K562 (cell line): ENCODE measurements at regions not wholly inside any gene's neighbourhood (a gene's known extent, or its start where the extent isn't known, plus 50 kb on each side); places are given as distances from the start of the nearest gene placed in this dataset.

ENCODE experiments used
- ATAC-seq: fragments of 200-7000 bp; cut with Tn5 transposase; 3 replicates; pipeline ENCODE4 v1.9.1; 2020; ENCODE audit warnings: moderate library complexity
- BruUV-seq: library from RNA; stranded (reverse); fragments of 400-500 nt; replicated peaks from 2 replicates; lab custom pipeline; 2021; lab: Mats Ljungman, UMichigan
- CTCF ChIA-PET: fragments of 300-600 bp; formaldehyde crosslinking; extraction: SDS; loops from one replicate; lab custom pipeline; 2021; ENCODE audit warnings: low intra/inter-chr PET ratio; lab: Yijun Ruan, JAX
- POLR2A ChIA-PET: fragments of 300-600, 350-650 bp; sonication (Branson Sonifier 250); formaldehyde crosslinking; extraction: SDS; loops from one replicate; lab custom pipeline; 2021; ENCODE audit warnings: antibody characterized with exemption, inconsistent platforms; lab: Yijun Ruan, JAX
- DNase-seq, 4 experiments: peaks; one replicate each; pipeline versions ENCODE4 v3.0.0 to v3.0.0-alpha.2; 2011 to 2018; ENCODE audit warnings: low spot score in 3 of 4, mixed read lengths in 3 of 4; ENCODE audit errors: extremely low read depth in 1 of 4
- FAIRE-seq: peaks from 2 replicates; lab custom pipeline; 2011; peaks lifted over from hg19 to GRCh38; lab: Jason Lieb, UNC
- H2AFZ ChIP-seq: 2 replicates; pipeline ENCODE4 v1.6.0; 2011; ENCODE audit warnings: low read depth, low read length, control low read depth, inconsistent platforms
- H3K27ac ChIP-seq: fragments of 200-600 bp; 3 replicates; pipeline ENCODE4 v1.8.0; 2011; ENCODE audit warnings: low read depth, mild to moderate bottlenecking, control low read depth, inconsistent platforms, low read length, moderate library complexity, mixed read lengths; ENCODE audit errors: extremely low read depth
- H3K27me3 ChIP-seq, 2 experiments: fragments of 300-600 bp in 1 of 2; 2 replicates in 1 of 2; 3 replicates in 1 of 2; pipeline versions ENCODE4 v1.6.0 to v1.8.0; 2011; ENCODE audit warnings: inconsistent platforms in 2 of 2, low read length in 2 of 2, mild to moderate bottlenecking in 1 of 2, mixed read lengths in 1 of 2, moderate library complexity in 1 of 2; ENCODE audit not compliant: control insufficient read depth in 2 of 2, insufficient read depth in 2 of 2
- H3K36me3 ChIP-seq: fragments of 300-600 bp; 3 replicates; pipeline ENCODE4 v1.8.0; 2011; ENCODE audit warnings: mild to moderate bottlenecking, low read length, inconsistent platforms; ENCODE audit not compliant: control insufficient read depth, insufficient read depth
- H3K4me1 ChIP-seq, 2 experiments: fragments of 200-600 bp in 1 of 2; replicated peaks in 1 of 2; 2 replicates in 1 of 2; 3 replicates in 1 of 2; pipeline versions ENCODE4 v1.5.1 to v1.8.0; 2011; ENCODE audit warnings: inconsistent platforms in 2 of 2, low read length in 2 of 2, mild to moderate bottlenecking in 1 of 2, mixed read lengths in 1 of 2, moderate library complexity in 1 of 2; ENCODE audit not compliant: control insufficient read depth in 2 of 2, insufficient read depth in 2 of 2
- H3K4me2 ChIP-seq: 2 replicates; pipeline ENCODE4 v1.6.1; 2011; ENCODE audit warnings: low read length, control low read depth, inconsistent platforms, mixed read lengths; ENCODE audit not compliant: insufficient read depth
- H3K4me3 ChIP-seq: fragments of 200-600 bp; sonication (generic), shearing (Covaris generic); 2 replicates; pipeline ENCODE4 v1.5.1; 2016; ENCODE audit warnings: control low read depth, inconsistent platforms
- H3K79me2 ChIP-seq: fragments of 200-600 bp; 3 replicates; pipeline ENCODE4 v1.8.0; 2011; ENCODE audit warnings: low read length, inconsistent platforms; ENCODE audit not compliant: control insufficient read depth, insufficient read depth
- H3K9ac ChIP-seq, 2 experiments: 2 replicates each; pipeline versions ENCODE4 v1.6.0 to v1.6.1; 2011; ENCODE audit warnings: low read depth in 2 of 2, low read length in 2 of 2, control low read depth in 1 of 2, inconsistent platforms in 1 of 2, mild to moderate bottlenecking in 1 of 2, mixed read lengths in 1 of 2; ENCODE audit not compliant: insufficient read depth in 1 of 2
- H3K9me1 ChIP-seq: one replicate; pipeline ENCODE4 v1.6.0; 2011; ENCODE audit warnings: inconsistent platforms, mild to moderate bottlenecking, low read length, moderate library complexity; ENCODE audit not compliant: control insufficient read depth, insufficient read depth
- H3K9me3 ChIP-seq: replicated peaks from 2 replicates; pipeline ENCODE4 v1.5.1; 2011; ENCODE audit warnings: low read depth, low read length, inconsistent platforms; ENCODE audit not compliant: control insufficient read depth, insufficient read depth
- H4K20me1 ChIP-seq: replicated peaks from 2 replicates; pipeline ENCODE4 v1.6.1; 2011; ENCODE audit warnings: low read length, inconsistent platforms, mixed read lengths; ENCODE audit not compliant: control insufficient read depth, insufficient read depth
- CCAR2 ChIP-seq: fragments of 200-400 bp; formaldehyde crosslinking; IDR thresholded peaks from 2 replicates; pipeline ENCODE4 v1.6.1; 2017; ENCODE audit warnings: mild to moderate bottlenecking, low read depth, low read length
- CEBPG ChIP-seq, 3 experiments: fragments of 200-800 bp in 1 of 3; sonication (Bioruptor generic) in 1 of 3; sonication (generic) in 1 of 3; formaldehyde crosslinking in 1 of 3; IDR thresholded peaks in 2 of 3; conservative IDR thresholded peaks in 1 of 3; 2 replicates each; pipeline versions ENCODE4 v1.6.1 to v1.8.0; 2016 to 2022; ENCODE audit warnings: missing compliant biosample characterization in 2 of 3, missing genetic modification characterization in 2 of 3, mild to moderate bottlenecking in 1 of 3, missing genetic modification reagents in 1 of 3
- CREB5 ChIP-seq: fragments of 250-450 bp; sonication (Bioruptor Pico); IDR thresholded peaks from 2 replicates; pipeline ENCODE4 v1.5.0; 2020; ENCODE audit warnings: mild to moderate bottlenecking
- DDX20 ChIP-seq: fragments of 450-650 bp; IDR thresholded peaks from 2 replicates; pipeline ENCODE4 v1.6.1; 2016; ENCODE audit warnings: missing genetic modification characterization, low read depth, mild to moderate bottlenecking, missing compliant biosample characterization, moderate library complexity
- HDAC6 ChIP-seq: IDR thresholded peaks from 2 replicates; pipeline ENCODE4 v1.6.1; 2012; ENCODE audit warnings: low read depth, mild to moderate bottlenecking, control low read depth, inconsistent platforms, low read length, moderate library complexity
- NFATC3 ChIP-seq: fragments of 450-650 bp; IDR thresholded peaks from 2 replicates; pipeline ENCODE4 v1.6.1; 2017; ENCODE audit warnings: mild to moderate bottlenecking
- PCBP1 ChIP-seq: fragments of 200-400 bp; formaldehyde crosslinking; IDR thresholded peaks from 2 replicates; pipeline ENCODE4 v1.6.1; 2018; ENCODE audit warnings: mild to moderate bottlenecking, low read depth, low read length; ENCODE audit not compliant: poor library complexity, severe bottlenecking
- RFX5 ChIP-seq: IDR thresholded peaks from 2 replicates; pipeline ENCODE4 v1.6.1; 2011; ENCODE audit warnings: low read depth, mild to moderate bottlenecking, improper control_type of control experiment, low read length
- TBL1XR1 ChIP-seq, 2 experiments: IDR thresholded peaks; 2 replicates each; pipeline ENCODE4 v1.6.1; 2012; ENCODE audit warnings: improper control_type of control experiment in 2 of 2, low read length in 2 of 2, mild to moderate bottlenecking in 1 of 2
- ZFP1 ChIP-seq: fragments of 450-650 bp; formaldehyde crosslinking; IDR thresholded peaks from 2 replicates; pipeline ENCODE4 v1.4.0; 2020; ENCODE audit warnings: mild to moderate bottlenecking, mixed read lengths
- WGBS: fragments of 100-300 bp; shearing (Covaris generic); methylation state at CpG from one replicate; pipeline ENCODE4 v1.1.6; 2016; ENCODE audit warnings: low coverage, mixed read lengths; ENCODE audit not compliant: insufficient coverage; ENCODE audit errors: missing lambda C conversion rate; 5-methylcytosine and 5-hydroxymethylcytosine counted together
- in situ Hi-C: fragments of 300-500 bp; cut with MboI; formaldehyde crosslinking; loops from 4 replicates; pipeline ENCODE4 v1.15.0; 2018; ENCODE audit warnings: inconsistent platforms, mixed read lengths
- intact Hi-C: fragments of 100-400 bp; cut with micrococcal nuclease; formaldehyde crosslinking; loops from 2 replicates; pipeline ENCODE4 v1.14.2; 2022

- H3K27me3 ChIP-seq, result no peaks in the 10 kb centered on the region
- BruUV-seq, result no TSS peak
- H3K9ac ChIP-seq, result no peak overlapping the region
- DNase-seq (no peak), ATAC-seq (no peak), FAIRE-seq (no peak)
- in situ Hi-C loops (no loop called here), intact Hi-C loops (no loop called here)
- TF ChIP-seq CEBPG (CRISPR knock-in tag; IDR thresholded peaks at IDR 0.05) (no peak), CEBPG (tag; conservative IDR thresholded peaks at IDR 0.05 in 1 of 2, IDR thresholded peaks at IDR 0.05 in 1 of 2) (no peak), TBL1XR1 (IDR thresholded peaks at IDR 0.05; ENCODE audit: low read length in 2 of 2) (no peak), ZFP1 (CRISPR knock-in tag) (no peak), CREB5 (CRISPR knock-in tag) (no peak), RFX5 (no peak), DDX20 (tag) (no peak), PCBP1 (no peak), CCAR2 (no peak), NFATC3 (no peak), HDAC6 (no peak)
- no peaks in the 10 kb centered on the region for H3K9me3 ChIP-seq
- 0% methylated on average over 2 of the region's 2 CpGs for WGBS
- H2AFZ ChIP-seq, result no peak overlapping the region
- H3K79me2 ChIP-seq, result no peaks in the 10 kb centered on the region
- H3K9me1 ChIP-seq, result no peaks in the 10 kb centered on the region
- no peaks in the 10 kb centered on the region for H4K20me1 ChIP-seq
- H3K27ac ChIP-seq, result no peak overlapping the region
- no peaks in the 10 kb centered on the region for H3K4me1 ChIP-seq
- no peaks in the 10 kb centered on the region for H3K36me3 ChIP-seq
- no peak overlapping the region for H3K4me3 ChIP-seq
- CTCF ChIA-PET, result no interaction called here
- H3K4me2 ChIP-seq, result no peak overlapping the region
- POLR2A ChIA-PET, result no interaction called here
Measured at GRCh38 chrX:115392031-115392430, 102.5 kb downstream of the LUZP4 start.
